A549 (cell line): ENCODE measurements at regions not wholly inside any gene's neighbourhood (a gene's known extent, or its start where the extent isn't known, plus 50 kb on each side); places are given as distances from the start of the nearest gene placed in this dataset.

Source experiments
- BCL3 ChIP-seq: fragments of >200 bp; sonication (Bioruptor Twin); formaldehyde crosslinking; IDR thresholded peaks from 3 replicates; pipeline ENCODE4 v1.6.1; 2016
- CEBPB ChIP-seq, 2 experiments: fragments of >200 bp in 1 of 2; sonication (Bioruptor Twin) in 1 of 2; formaldehyde crosslinking in 1 of 2; IDR thresholded peaks; 2 replicates each; pipeline ENCODE4 v1.6.1; 2012 to 2016
- CTCF ChIP-seq: fragments of >200 bp; sonication (Bioruptor Twin); formaldehyde crosslinking; IDR thresholded peaks from 3 replicates; pipeline ENCODE4 v1.5.1; 2016
- EP300 ChIP-seq, 2 experiments: fragments of >200 bp; sonication (Bioruptor Twin); formaldehyde crosslinking; IDR thresholded peaks; 2 replicates in 1 of 2; 3 replicates in 1 of 2; pipeline ENCODE4 v1.6.1; 2016 to 2017
- JUN ChIP-seq, 2 experiments: fragments of >200 bp; sonication (Bioruptor Twin); formaldehyde crosslinking; IDR thresholded peaks; 2 replicates in 1 of 2; 3 replicates in 1 of 2; pipeline ENCODE4 v1.6.1; 2016 to 2017
- JUNB ChIP-seq: fragments of >200 bp; sonication (Bioruptor Twin); formaldehyde crosslinking; IDR thresholded peaks from 2 replicates; pipeline ENCODE4 v1.6.1; 2016
- MAX ChIP-seq: IDR thresholded peaks from 2 replicates; pipeline ENCODE4 v1.6.1; 2012
- MYC ChIP-seq: IDR thresholded peaks from 2 replicates; pipeline ENCODE4 v1.6.1; 2012; ENCODE audit warnings: mild to moderate bottlenecking, inconsistent platforms, low read length, improper control_type of control experiment, borderline replicate concordance
- POLR2A ChIP-seq: IDR thresholded peaks from 2 replicates; pipeline ENCODE4 v1.6.1; 2012; ENCODE audit warnings: mild to moderate bottlenecking, low read length
- RARB ChIP-seq: fragments of 250-450 bp; sonication (Bioruptor Pico); IDR thresholded peaks from 2 replicates; pipeline ENCODE4 v1.8.0; 2021; ENCODE audit warnings: mild to moderate bottlenecking, moderate library complexity
- REST ChIP-seq: fragments of 200-600 bp; sonication (generic); IDR thresholded peaks from 2 replicates; pipeline ENCODE4 v1.6.1; 2016; ENCODE audit warnings: antibody characterized with exemption, mild to moderate bottlenecking, moderate library complexity
- RFX5 ChIP-seq: fragments of 450-650 bp; IDR thresholded peaks from 2 replicates; pipeline ENCODE4 v1.7.1; 2014; ENCODE audit warnings: antibody characterized with exemption, mild to moderate bottlenecking, moderate library complexity
- SREBF2 ChIP-seq: fragments of 450-650 bp; IDR thresholded peaks from 2 replicates; pipeline ENCODE4 v1.6.1; 2014; ENCODE audit warnings: mild to moderate bottlenecking, moderate library complexity

- TF ChIP-seq EP300 (IDR thresholded peaks at IDR 0.05) (no peak), CEBPB (IDR thresholded peaks at IDR 0.05) (no peak), POLR2A (no peak), RARB (CRISPR knock-in tag) (no peak), CTCF (no peak), MAX (no peak), JUNB (no peak), MYC (no peak), REST (no peak), RFX5 (no peak), JUN (IDR thresholded peaks at IDR 0.05) (no peak), BCL3 (no peak), SREBF2 (no peak)
Measured at GRCh38 chr4:128590034-128590740, 219.3 kb upstream of the JADE1 start.
